Activated effector memory CD4-positive, alpha-beta T cell treated with anti-CD3 and anti-CD28 coated beads, Interleukin-2, amount 50 U/mL, for 16 hours (primary cell): ENCODE measurements at regions not wholly inside any gene's neighbourhood (a gene's known extent, or its start where the extent isn't known, plus 50 kb on each side); places are given as distances from the start of the nearest gene placed in this dataset.

Source experiments
- DNase-seq: peaks from one replicate; pipeline ENCODE4 v3.0.0-alpha.2; 2020

GRCh38 chr13:109642358-109642757 is 144.0 kb downstream of the IRS2 start:
- DNase-seq = no peak

- no peak for DNase-seq
Observed at GRCh38 chr13:109636736-109637135, 149.6 kb downstream of the IRS2 start.

- no peak for DNase-seq
Observed at GRCh38 chr13:109631069-109631468, 155.3 kb downstream of the IRS2 start.

GRCh38 chr13:109630271-109630670 is 156.1 kb downstream of the IRS2 start:
- no peak for DNase-seq

GRCh38 chr13:109629737-109630136 is 156.6 kb downstream of the IRS2 start:
- DNase-seq = no peak

- no peak for DNase-seq
Observed at GRCh38 chr13:109628251-109628699, 158.1 kb downstream of the IRS2 start.

GRCh38 chr13:109627649-109628048 is 158.7 kb downstream of the IRS2 start:
- no peak for DNase-seq

- DNase-seq = no peak
Observed at GRCh38 chr13:109626386-109627171, 159.8 kb downstream of the IRS2 start.

GRCh38 chr13:109625156-109625555 is 161.2 kb downstream of the IRS2 start:
- DNase-seq = no peak

- no peak for DNase-seq
Observed at GRCh38 chr13:109622006-109622405, 164.4 kb downstream of the IRS2 start.

GRCh38 chr13:109615721-109616420 is 170.5 kb downstream of the IRS2 start:
- DNase-seq = no peak

- no peak for DNase-seq
Observed at GRCh38 chr13:109611912-109612691, 174.3 kb downstream of the IRS2 start.

- DNase-seq = peak; percentile 69
Observed at GRCh38 chr13:109610517-109610916, 175.9 kb downstream of the IRS2 start.

GRCh38 chr13:109608503-109608902 is 177.9 kb downstream of the IRS2 start:
- DNase-seq = no peak

GRCh38 chr13:109608059-109608458 is 178.3 kb downstream of the IRS2 start:
- no peak for DNase-seq

- no peak for DNase-seq
Observed at GRCh38 chr13:109606520-109606919, 179.9 kb downstream of the IRS2 start.

GRCh38 chr13:109605846-109606245 is 180.5 kb downstream of the IRS2 start:
- DNase-seq = no peak

GRCh38 chr13:109604894-109605293 is 181.5 kb downstream of the IRS2 start:
- no peak for DNase-seq

GRCh38 chr13:109602356-109602755 is 184.0 kb downstream of the IRS2 start:
- no peak for DNase-seq

- no peak for DNase-seq
Observed at GRCh38 chr13:109599901-109600657, 186.3 kb downstream of the IRS2 start.

GRCh38 chr13:109595471-109595870 is 190.9 kb downstream of the IRS2 start:
- DNase-seq = no peak

- DNase-seq = no peak
Observed at GRCh38 chr13:109593230-109593629, 193.2 kb downstream of the IRS2 start.

- no peak for DNase-seq
Observed at GRCh38 chr13:109592770-109593169, 193.6 kb downstream of the IRS2 start.
